ENCODE measurements at regions not wholly inside any gene's neighbourhood (a gene's known extent, or its start where the extent isn't known, plus 50 kb on each side); places are given as distances from the start of the nearest gene placed in this dataset.

GRCh38 chr4:132910229-132910748, 238.8 kb upstream of the PCDH10 start:
- intact Hi-C loops (cut with DNase I) = no loop called here
- DNase-seq (ENCODE audit: low spot score) = no peak

DNA sequence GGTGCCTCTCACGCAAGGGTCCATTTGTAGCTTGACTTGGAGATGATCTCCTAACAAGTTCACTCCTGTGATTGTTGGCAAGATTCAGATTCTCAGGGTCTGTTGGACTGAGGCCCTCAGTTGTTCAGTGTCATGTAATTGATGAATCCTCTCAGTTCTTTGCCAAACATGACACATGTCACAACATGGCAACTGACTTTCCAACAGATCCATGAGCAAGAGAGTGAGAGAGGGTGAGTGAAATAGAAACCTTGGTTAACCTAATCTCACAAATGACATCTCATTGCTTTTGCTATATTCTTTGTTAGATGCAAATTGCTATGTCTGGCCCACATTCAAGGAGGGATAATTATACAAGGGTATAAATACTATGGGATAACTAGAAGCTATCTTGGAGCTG, 231.0 kb upstream of the PCDH10 start:
- no peak for DNase-seq (ENCODE audit: low spot score)
- intact Hi-C loops (cut with DNase I) = no loop called here

DNA sequence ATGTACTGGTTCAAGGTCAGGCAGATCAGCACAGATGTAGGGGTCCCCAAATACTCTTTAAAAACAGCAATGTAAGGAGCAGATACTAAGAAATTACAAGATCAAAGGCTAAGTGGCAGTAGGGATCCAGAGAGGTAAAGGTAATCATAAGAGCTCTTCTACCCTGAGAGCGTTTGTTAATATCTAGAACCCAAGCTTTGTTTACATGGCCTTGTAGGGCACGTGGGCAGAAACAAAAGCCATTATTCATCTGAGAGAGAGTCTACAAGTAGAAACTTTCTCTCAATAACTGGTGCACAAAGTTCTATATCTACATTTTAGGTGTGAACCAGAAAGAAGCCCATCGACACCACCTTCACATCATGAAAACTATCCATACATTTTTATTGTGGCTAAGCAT, 225.6 kb upstream of the PCDH10 start:
- intact Hi-C loops (cut with DNase I) = no loop called here
- DNase-seq (ENCODE audit: low spot score) = no peak

GRCh38 chr4:132934911-132935310, 214.2 kb upstream of the PCDH10 start:
- no peak for DNase-seq (ENCODE audit: low spot score)
- intact Hi-C loops (cut with DNase I) = no loop called here

GRCh38 chr4:132955146-132955545, 193.9 kb upstream of the PCDH10 start:
- no peak for DNase-seq (ENCODE audit: low spot score)
- intact Hi-C loops (cut with DNase I) = no loop called here

- intact Hi-C loops (cut with DNase I) = no loop called here
- no peak for DNase-seq (ENCODE audit: low spot score)
Observed at GRCh38 chr4:132956962-132957361, 192.1 kb upstream of the PCDH10 start.

- intact Hi-C loops (cut with DNase I) = no loop called here
- DNase-seq (ENCODE audit: low spot score) = no peak
Observed at GRCh38 chr4:132958457-132959263, 190.4 kb upstream of the PCDH10 start.

DNA sequence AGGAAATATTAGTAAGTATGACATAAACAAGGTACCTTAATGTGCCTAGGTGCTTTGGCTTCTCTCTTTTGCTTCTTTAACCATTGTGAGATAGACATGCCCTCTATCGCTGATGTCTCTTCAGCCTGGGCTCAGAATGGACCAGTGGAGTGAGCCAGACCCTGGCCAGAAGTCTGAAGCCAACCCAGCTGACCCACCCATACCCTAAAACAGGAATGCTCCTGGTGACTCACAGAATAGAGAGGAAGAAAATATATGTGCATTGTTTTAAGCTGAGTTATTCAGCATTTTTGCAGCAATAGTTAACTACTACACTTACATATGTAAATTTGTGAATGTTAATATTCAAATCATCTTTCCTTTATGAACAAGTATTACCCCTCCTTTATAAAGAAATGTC, 167.5 kb upstream of the PCDH10 start:
- DNase-seq (ENCODE audit: low spot score) = no peak
- intact Hi-C loops (cut with DNase I) = no loop called here

DNA sequence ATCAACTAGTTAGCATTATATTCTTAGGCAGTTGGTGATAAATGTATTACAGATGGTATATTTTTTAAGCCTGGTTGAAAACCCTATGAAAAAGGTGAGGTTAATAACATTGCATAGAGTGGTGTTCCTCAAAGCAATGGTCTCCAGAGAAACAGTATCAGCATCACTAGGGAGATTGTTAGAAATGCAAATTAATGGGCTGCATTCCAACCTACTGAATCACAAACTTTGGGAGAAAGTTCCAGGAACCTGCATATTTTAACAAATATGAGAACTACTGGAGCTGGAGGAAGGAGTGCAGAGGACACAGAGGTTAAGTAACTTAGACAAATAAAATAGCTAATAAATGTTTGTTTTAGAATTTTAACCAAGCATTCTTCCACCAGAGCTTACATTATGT, 166.9 kb upstream of the PCDH10 start:
- DNase-seq (ENCODE audit: low spot score) = no peak

GRCh38 chr4:132991111-132991510, 158.0 kb upstream of the PCDH10 start:
- no peak for DNase-seq (ENCODE audit: low spot score)
- intact Hi-C loops (cut with DNase I) = no loop called here

More for the DNA sequence above, 166.9 kb upstream of the PCDH10 start:
- intact Hi-C loops (cut with DNase I) = no loop called here

DNA sequence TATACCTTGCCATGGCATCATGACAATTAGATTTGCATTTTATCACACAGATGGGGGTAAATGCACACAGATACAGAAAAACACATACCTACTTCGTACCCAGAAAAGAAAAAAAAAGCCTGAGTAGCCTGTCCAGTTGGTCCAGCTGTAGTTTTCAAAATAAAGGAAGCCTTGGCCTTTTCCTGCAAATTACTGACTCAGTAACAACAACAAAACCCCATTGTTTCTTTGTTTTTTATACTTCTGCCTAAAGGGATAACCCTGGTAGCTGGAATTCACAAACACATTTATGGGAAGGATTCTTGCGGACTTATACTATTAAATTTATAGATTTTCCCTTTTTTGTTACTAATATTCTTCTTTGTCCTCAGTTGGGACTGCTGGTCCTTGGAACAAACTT, 156.4 kb upstream of the PCDH10 start:
- intact Hi-C loops (cut with DNase I) = no loop called here
- DNase-seq (ENCODE audit: low spot score) = no peak

- intact Hi-C loops (cut with DNase I) = no loop called here
- DNase-seq (ENCODE audit: low spot score) = no peak
Observed at GRCh38 chr4:132998585-132999230, 150.4 kb upstream of the PCDH10 start.

DNA sequence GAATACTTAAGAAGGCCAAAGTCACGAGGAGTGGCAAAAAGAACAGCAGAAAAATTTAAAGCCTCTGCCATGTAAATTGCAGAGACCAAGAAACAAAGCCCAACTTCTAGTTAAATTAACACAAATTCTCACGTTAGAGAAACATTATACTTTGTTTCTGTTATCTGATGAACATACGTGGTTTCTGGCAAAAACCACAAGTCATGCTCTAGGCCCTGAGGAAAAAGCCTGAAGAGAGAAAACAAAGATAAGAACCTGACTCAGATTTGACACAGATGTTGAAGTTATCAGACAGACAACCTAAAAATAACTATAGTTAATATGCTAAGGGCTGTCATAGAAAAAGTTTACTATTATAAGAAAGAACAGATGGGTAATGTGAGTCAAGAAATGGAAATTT, 149.1 kb upstream of the PCDH10 start:
- intact Hi-C loops (cut with DNase I) = no loop called here
- DNase-seq (ENCODE audit: low spot score) = no peak

GRCh38 chr4:133003169-133003568, 145.9 kb upstream of the PCDH10 start:
- intact Hi-C loops (cut with DNase I) = no loop called here
- DNase-seq (ENCODE audit: low spot score) = no peak

DNA sequence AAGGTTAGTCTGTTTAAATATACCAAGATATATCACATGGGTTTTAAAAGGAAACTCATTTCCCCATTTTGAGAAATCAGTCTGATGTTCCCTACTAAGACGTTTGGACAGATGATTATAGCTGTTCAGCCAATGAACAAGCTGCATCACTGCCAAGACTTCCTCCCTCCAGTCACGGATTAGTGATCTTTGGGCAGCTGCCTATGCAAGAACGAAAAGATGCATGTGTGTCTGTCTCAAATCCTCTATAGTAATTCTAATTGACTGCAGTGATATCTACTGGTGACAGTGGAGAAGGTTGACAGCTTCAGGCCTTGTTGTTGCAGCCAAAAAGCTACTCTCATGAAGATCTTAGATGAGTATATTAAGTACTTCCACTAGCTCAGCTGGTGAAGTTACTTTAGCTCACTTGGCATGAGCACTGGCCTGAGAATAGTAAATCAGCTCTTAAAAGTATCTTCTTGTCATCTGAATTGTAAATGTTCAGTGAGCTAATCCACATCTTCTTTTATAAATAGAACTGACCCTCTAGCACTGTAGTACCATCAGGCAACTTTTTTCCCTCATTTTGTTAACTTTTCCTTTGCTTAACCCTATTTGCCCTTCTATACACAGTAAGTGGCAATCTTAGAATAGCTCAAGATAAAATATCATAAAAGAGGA, 134.5 kb upstream of the PCDH10 start:
- no peak for DNase-seq (ENCODE audit: low spot score)
- intact Hi-C loops (cut with DNase I) = no loop called here

DNA sequence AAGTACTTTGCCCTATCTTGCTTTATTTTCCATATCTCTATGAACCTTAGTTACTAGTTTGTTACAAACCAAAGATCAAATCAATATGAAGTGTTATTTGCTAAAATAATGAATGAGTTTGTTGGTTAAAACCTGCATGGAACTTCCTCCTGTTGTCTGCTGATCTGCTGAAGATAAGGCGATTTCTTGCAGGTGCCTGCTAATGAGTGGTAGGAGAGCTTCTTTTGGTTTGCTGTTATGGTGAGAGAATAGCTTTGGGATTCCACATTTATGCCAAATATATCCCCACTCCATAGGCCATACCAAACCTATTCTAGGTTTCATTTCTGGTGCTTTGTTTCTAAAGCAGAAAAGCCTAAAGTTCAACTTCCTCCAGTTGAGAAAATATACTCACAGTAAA, 103.8 kb upstream of the PCDH10 start:
- intact Hi-C loops (cut with DNase I) = no loop called here
- DNase-seq (ENCODE audit: low spot score) = no peak

- intact Hi-C loops (cut with DNase I) = no loop called here
- DNase-seq (ENCODE audit: low spot score) = no peak
Observed at GRCh38 chr4:133046156-133046555, 102.9 kb upstream of the PCDH10 start.

DNA sequence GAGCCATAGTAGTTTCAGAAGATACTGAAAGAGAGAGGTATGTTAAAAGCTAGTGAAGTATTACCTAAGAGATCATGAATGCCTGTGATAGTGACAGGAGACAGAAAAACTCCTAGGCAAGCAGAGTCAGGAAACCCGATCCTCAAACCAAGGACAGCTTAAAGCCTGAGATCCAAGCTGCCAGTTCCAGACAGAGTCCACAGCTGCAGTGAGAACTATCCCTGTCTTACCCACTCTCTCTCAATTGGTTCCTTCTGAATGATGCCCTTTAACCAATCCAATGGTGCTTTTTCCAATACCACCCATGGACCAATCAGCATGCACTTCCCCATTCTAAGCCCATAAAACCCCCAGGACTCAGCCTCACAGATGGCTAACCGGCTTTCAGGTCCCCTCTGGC, 90.4 kb upstream of the PCDH10 start:
- no peak for DNase-seq (ENCODE audit: low spot score)
- intact Hi-C loops (cut with DNase I) = no loop called here

DNA sequence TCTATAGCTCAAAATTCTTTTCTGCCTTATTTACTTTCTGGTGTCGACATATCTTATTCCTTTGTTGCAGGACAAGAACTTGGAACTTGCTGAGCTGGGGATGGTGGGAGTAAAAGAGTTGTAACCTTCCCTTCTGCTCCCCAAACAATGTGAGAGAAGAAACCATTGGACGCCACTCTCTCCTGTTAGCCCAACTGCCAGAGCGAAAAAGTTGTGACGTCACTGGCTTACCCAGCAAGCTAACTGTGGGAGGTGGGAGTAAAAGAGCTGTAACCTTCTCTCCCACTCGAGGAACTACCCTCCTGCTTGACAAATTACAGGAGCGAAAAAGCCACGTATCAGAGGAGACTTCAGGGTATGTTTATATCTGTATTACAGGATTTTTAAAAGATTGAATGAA, 90.0 kb upstream of the PCDH10 start:
- DNase-seq (ENCODE audit: low spot score) = no peak
- intact Hi-C loops (cut with DNase I) = no loop called here

GRCh38 chr4:133062851-133063250, 86.2 kb upstream of the PCDH10 start:
- intact Hi-C loops (cut with DNase I) = no loop called here
- DNase-seq (ENCODE audit: low spot score) = no peak

- no peak for DNase-seq (ENCODE audit: low spot score)
- intact Hi-C loops (cut with DNase I) = no loop called here
Observed at GRCh38 chr4:133068083-133068482, 81.0 kb upstream of the PCDH10 start.

Measured in cardiac septum (tissue), 1 donor.